ENCODE measurements at regions not wholly inside any gene's neighbourhood (a gene's known extent, or its start where the extent isn't known, plus 50 kb on each side); places are given as distances from the start of the nearest gene placed in this dataset.

GRCh38 chr4:149095001-149095400, 652.8 kb upstream of the NR3C2 start:
- Mint-ChIP-seq H3K36me3 (ENCODE audit: low read depth) (no peaks in the 10 kb centered on the region), H3K4me3 (no peak overlapping the region), H3K4me1 (no peaks in the 10 kb centered on the region), H3K27ac (no peak overlapping the region), H3K27me3 (no peaks in the 10 kb centered on the region)
- no peak for ATAC-seq
- no peak for DNase-seq
- no peaks in the 10 kb centered on the region for H3K9me3 ChIP-seq (ENCODE audit: control insufficient read depth, low read length, poor library complexity, severe bottlenecking)

DNA sequence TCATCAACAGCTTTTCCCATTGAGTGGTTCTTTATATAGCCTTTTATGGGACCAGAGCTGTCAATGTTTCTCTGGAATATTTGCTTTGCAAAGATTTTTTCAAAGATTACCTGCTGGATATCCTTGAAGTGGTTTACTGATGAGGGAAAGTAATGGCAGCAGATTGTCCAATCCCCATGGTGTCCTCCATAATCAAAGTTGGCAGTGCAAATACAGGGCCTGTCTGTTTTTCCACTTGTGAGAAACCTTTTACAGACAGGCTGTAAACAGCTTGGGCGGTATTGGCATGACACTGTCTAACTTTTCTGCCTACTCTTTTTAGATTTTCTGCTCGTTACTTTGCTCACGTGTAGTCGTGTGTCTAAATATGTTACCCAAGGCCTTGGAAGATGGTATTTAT, 641.9 kb upstream of the NR3C2 start:
- no peak overlapping the region for H3K4me3 Mint-ChIP-seq
- DNase-seq: no peak
- no peaks in the 10 kb centered on the region for H3K36me3 Mint-ChIP-seq (ENCODE audit: low read depth)
- H3K27me3 Mint-ChIP-seq: no peaks in the 10 kb centered on the region
- no peaks in the 10 kb centered on the region for H3K4me1 Mint-ChIP-seq
- ATAC-seq: no peak
- no peak overlapping the region for H3K27ac Mint-ChIP-seq
- no peaks in the 10 kb centered on the region for H3K9me3 ChIP-seq (ENCODE audit: control insufficient read depth, low read length, poor library complexity, severe bottlenecking)

GRCh38 chr4:149077181-149077580, 635.0 kb upstream of the NR3C2 start:
- DNase-seq: no peak
- Mint-ChIP-seq H3K4me3 (no peak overlapping the region), H3K27me3 (no peaks in the 10 kb centered on the region), H3K36me3 (ENCODE audit: low read depth) (peaks cover 3% of the 10 kb centered on the region), H3K4me1 (no peaks in the 10 kb centered on the region), H3K27ac (no peak overlapping the region)
- no peaks in the 10 kb centered on the region for H3K9me3 ChIP-seq (ENCODE audit: control insufficient read depth, low read length, poor library complexity, severe bottlenecking)
- no peak for ATAC-seq

DNA sequence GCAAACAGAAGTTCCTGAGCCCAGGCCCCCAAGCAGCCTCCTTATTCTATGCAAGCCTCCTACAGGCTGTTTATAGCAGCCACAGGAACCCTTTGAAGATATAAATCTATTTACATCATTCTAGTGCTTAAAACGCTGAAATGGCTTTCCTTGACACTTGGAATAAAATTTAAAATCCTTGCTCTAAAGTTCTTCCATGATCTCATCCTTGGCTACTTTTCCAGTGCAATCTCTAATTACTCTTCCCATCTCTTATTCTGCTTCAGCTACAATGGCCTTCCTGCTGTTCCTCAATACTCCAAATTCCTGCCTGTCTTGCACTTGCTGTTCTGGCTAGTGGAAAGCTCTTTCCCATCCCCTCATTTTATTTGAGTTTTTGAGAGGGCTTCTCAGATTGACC, 634.2 kb upstream of the NR3C2 start:
- no peak for DNase-seq
- Mint-ChIP-seq H3K4me1 (no peaks in the 10 kb centered on the region), H3K27me3 (no peaks in the 10 kb centered on the region), H3K27ac (no peak overlapping the region), H3K4me3 (no peak overlapping the region), H3K36me3 (ENCODE audit: low read depth) (peaks cover 3% of the 10 kb centered on the region)
- ATAC-seq: no peak
- H3K9me3 ChIP-seq (ENCODE audit: control insufficient read depth, low read length, poor library complexity, severe bottlenecking): no peaks in the 10 kb centered on the region

GRCh38 chr4:149072384-149072783, 630.2 kb upstream of the NR3C2 start:
- no peaks in the 10 kb centered on the region for H3K9me3 ChIP-seq (ENCODE audit: control insufficient read depth, low read length, poor library complexity, severe bottlenecking)
- H3K36me3 Mint-ChIP-seq (ENCODE audit: low read depth): peaks cover 3% of the 10 kb centered on the region
- no peaks in the 10 kb centered on the region for H3K27me3 Mint-ChIP-seq
- ATAC-seq (no peak), DNase-seq (no peak)
- no peak overlapping the region for H3K27ac Mint-ChIP-seq
- no peaks in the 10 kb centered on the region for H3K4me1 Mint-ChIP-seq
- no peak overlapping the region for H3K4me3 Mint-ChIP-seq

DNA sequence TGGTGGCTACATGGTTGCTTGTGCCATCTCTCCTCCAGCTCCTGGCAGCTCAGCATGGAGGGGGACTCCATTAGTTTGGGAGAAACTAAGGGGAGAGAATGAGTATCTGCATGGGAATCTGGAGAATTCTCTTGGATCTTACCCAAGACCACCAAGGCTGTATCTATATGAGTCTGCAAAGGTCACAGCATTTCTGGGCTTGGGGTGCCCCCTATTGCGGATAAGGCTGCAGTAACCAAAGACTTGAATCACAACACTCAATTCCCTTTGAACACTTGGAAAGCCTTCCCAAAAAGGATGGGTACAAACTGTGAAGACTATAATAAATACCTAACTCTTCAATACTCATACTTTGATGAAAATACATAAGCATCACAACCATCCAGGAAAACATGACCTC, 623.5 kb upstream of the NR3C2 start:
- DNase-seq (no peak), ATAC-seq (no peak)
- H3K4me3 Mint-ChIP-seq: no peak overlapping the region
- H3K4me1 Mint-ChIP-seq: no peaks in the 10 kb centered on the region
- peaks cover 1% of the 10 kb centered on the region for H3K27me3 Mint-ChIP-seq
- H3K27ac Mint-ChIP-seq: no peak overlapping the region
- H3K36me3 Mint-ChIP-seq (ENCODE audit: low read depth): no peaks in the 10 kb centered on the region
- H3K9me3 ChIP-seq (ENCODE audit: control insufficient read depth, low read length, poor library complexity, severe bottlenecking): no peaks in the 10 kb centered on the region

DNA sequence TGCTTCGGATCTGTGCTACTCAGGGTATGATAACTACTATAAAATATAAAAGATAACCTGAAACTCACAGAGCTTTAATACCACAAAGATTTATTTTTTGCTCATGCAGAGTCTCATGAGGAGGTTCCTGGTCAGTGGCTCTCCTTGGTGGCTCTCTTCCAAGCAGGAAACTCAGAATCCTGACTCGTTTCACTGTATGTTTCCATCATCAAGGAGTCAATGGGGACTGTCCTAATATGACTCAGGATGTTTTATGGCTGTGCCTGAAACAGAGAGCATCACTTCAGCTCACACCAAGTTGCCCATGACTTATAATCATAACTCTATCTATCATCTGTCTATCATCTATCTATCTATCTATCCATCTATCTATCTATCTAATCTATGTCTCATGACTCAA, 620.8 kb upstream of the NR3C2 start:
- no peaks in the 10 kb centered on the region for H3K9me3 ChIP-seq (ENCODE audit: control insufficient read depth, low read length, poor library complexity, severe bottlenecking)
- Mint-ChIP-seq H3K27me3 (peaks cover 5% of the 10 kb centered on the region), H3K36me3 (ENCODE audit: low read depth) (no peaks in the 10 kb centered on the region), H3K4me1 (no peaks in the 10 kb centered on the region), H3K27ac (no peak overlapping the region), H3K4me3 (no peak overlapping the region)
- ATAC-seq (no peak), DNase-seq (no peak)

GRCh38 chr4:149057594-149057993, 615.4 kb upstream of the NR3C2 start:
- Mint-ChIP-seq H3K27ac (no peak overlapping the region), H3K36me3 (ENCODE audit: low read depth) (no peaks in the 10 kb centered on the region), H3K4me3 (no peak overlapping the region), H3K27me3 (peaks cover 10% of the 10 kb centered on the region), H3K4me1 (no peaks in the 10 kb centered on the region)
- ATAC-seq (no peak), DNase-seq (no peak)
- no peaks in the 10 kb centered on the region for H3K9me3 ChIP-seq (ENCODE audit: control insufficient read depth, low read length, poor library complexity, severe bottlenecking)

DNA sequence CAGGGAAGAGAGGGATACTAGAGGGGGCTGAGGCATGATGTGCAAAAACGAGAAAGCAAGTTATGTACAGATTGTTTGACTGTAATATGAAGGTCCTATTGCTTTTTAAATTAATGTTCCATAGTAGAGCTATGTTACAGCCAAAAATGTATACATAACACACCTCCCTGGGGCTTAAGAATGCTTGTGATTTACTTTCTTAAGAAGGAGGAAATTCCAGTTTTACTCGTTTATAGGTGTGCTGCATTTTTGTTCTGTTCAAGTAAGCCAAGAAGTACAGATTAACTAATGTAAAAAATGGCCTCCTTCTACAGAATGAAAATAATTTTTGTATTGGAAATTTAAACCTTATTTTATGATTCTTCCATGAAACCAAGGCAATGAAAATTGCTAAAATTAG, 614.4 kb upstream of the NR3C2 start:
- no peaks in the 10 kb centered on the region for H3K9me3 ChIP-seq (ENCODE audit: control insufficient read depth, low read length, poor library complexity, severe bottlenecking)
- Mint-ChIP-seq H3K4me3 (no peak overlapping the region), H3K4me1 (no peaks in the 10 kb centered on the region), H3K27me3 (peaks cover 10% of the 10 kb centered on the region), H3K27ac (no peak overlapping the region), H3K36me3 (ENCODE audit: low read depth) (no peaks in the 10 kb centered on the region)
- ATAC-seq: no peak
- no peak for DNase-seq

- Mint-ChIP-seq H3K27me3 (peaks cover 13% of the 10 kb centered on the region), H3K36me3 (ENCODE audit: low read depth) (no peaks in the 10 kb centered on the region), H3K4me3 (no peak overlapping the region), H3K4me1 (peaks cover 3% of the 10 kb centered on the region), H3K27ac (no peak overlapping the region)
- DNase-seq (no peak), ATAC-seq (no peak)
- H3K9me3 ChIP-seq (ENCODE audit: control insufficient read depth, low read length, poor library complexity, severe bottlenecking): no peaks in the 10 kb centered on the region
These were observed 613.4 kb upstream of the NR3C2 start for GRCh38 chr4:149055624-149056023.

- H3K36me3 Mint-ChIP-seq (ENCODE audit: low read depth): no peaks in the 10 kb centered on the region
- peaks cover 3% of the 10 kb centered on the region for H3K4me1 Mint-ChIP-seq
- H3K27ac Mint-ChIP-seq: no peak overlapping the region
- ATAC-seq: no peak
- H3K9me3 ChIP-seq (ENCODE audit: control insufficient read depth, low read length, poor library complexity, severe bottlenecking): no peaks in the 10 kb centered on the region
- DNase-seq: no peak
- H3K27me3 Mint-ChIP-seq: peaks cover 5% of the 10 kb centered on the region
- H3K4me3 Mint-ChIP-seq: no peak overlapping the region
These were observed 608.6 kb upstream of the NR3C2 start for GRCh38 chr4:149050840-149051239.

GRCh38 chr4:149048451-149049143, 606.4 kb upstream of the NR3C2 start:
- H3K9me3 ChIP-seq (ENCODE audit: control insufficient read depth, low read length, poor library complexity, severe bottlenecking): no peaks in the 10 kb centered on the region
- DNase-seq (no peak), ATAC-seq (no peak)
- peaks cover 5% of the 10 kb centered on the region for H3K27me3 Mint-ChIP-seq
- peaks cover 3% of the 10 kb centered on the region for H3K4me1 Mint-ChIP-seq
- H3K36me3 Mint-ChIP-seq (ENCODE audit: low read depth): no peaks in the 10 kb centered on the region
- no peak overlapping the region for H3K27ac Mint-ChIP-seq
- H3K4me3 Mint-ChIP-seq: no peak overlapping the region

DNA sequence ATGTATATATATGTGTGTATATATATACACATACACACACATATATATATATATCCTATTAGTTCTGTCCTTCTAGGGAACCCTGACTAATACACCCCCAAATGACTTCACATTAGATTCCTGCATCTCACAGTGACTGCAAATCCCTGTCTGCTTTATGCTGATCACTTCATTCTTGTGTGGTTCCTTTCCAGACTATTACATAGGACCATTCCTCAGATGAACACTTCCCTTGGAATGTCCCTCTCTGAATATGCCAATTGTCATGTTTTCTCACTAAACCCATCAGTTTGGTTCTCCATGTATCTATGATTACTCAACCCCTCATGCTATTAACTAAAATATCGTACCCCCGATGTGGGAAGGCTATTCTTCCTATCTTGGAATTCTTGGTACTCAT, 605.2 kb upstream of the NR3C2 start:
- no peak overlapping the region for H3K27ac Mint-ChIP-seq
- no peak overlapping the region for H3K4me3 Mint-ChIP-seq
- no peaks in the 10 kb centered on the region for H3K36me3 Mint-ChIP-seq (ENCODE audit: low read depth)
- ATAC-seq: no peak
- peaks cover 5% of the 10 kb centered on the region for H3K27me3 Mint-ChIP-seq
- peaks cover 3% of the 10 kb centered on the region for H3K4me1 Mint-ChIP-seq
- H3K9me3 ChIP-seq (ENCODE audit: control insufficient read depth, low read length, poor library complexity, severe bottlenecking): no peaks in the 10 kb centered on the region
- no peak for DNase-seq

- no peak overlapping the region for H3K27ac Mint-ChIP-seq
- no peaks in the 10 kb centered on the region for H3K9me3 ChIP-seq (ENCODE audit: control insufficient read depth, low read length, poor library complexity, severe bottlenecking)
- no peak for ATAC-seq
- no peak for DNase-seq
- H3K36me3 Mint-ChIP-seq (ENCODE audit: low read depth): no peaks in the 10 kb centered on the region
- no peak overlapping the region for H3K4me3 Mint-ChIP-seq
- H3K27me3 Mint-ChIP-seq: peaks cover under 1% of the 10 kb centered on the region
- no peaks in the 10 kb centered on the region for H3K4me1 Mint-ChIP-seq
These were observed 603.5 kb upstream of the NR3C2 start for GRCh38 chr4:149045731-149046130.

Data from T-helper 17 cell (primary cell).